ENCODE measurements at regions not wholly inside any gene's neighbourhood (a gene's known extent, or its start where the extent isn't known, plus 50 kb on each side); places are given as distances from the start of the nearest gene placed in this dataset.

- TF ChIP-seq POLR2A (IDR thresholded peaks at IDR 0.05), result no peak
- TF ChIP-seq CTCF (IDR thresholded peaks at IDR 0.05), result no peak
Observed at GRCh38 chr3:181901626-181902025, 189.9 kb downstream of the SOX2 start.

All from testis (tissue), 2 donors.